GM13977 (cell line): ENCODE measurements at regions not wholly inside any gene's neighbourhood (a gene's known extent, or its start where the extent isn't known, plus 50 kb on each side); places are given as distances from the start of the nearest gene placed in this dataset.

Source experiments
- DNase-seq: peaks from one replicate; pipeline ENCODE4 v3.0.0; 2012; ENCODE audit warnings: low spot score
- CTCF ChIP-seq: IDR thresholded peaks from 2 replicates; pipeline ENCODE4 v1.5.1; 2012; ENCODE audit warnings: mild to moderate bottlenecking, control low read depth; ENCODE audit not compliant: insufficient read depth; ENCODE audit errors: extremely low read depth, missing control alignments
- in situ Hi-C: fragments of 300-500 bp; cut with MboI; formaldehyde crosslinking; loops from one replicate; pipeline ENCODE4 v1.12.0; 2022; ENCODE audit warnings: low sequenced_read_pairs, low pct_unique_long_range_greater_than_20kb, mixed read lengths, inconsistent platforms; ENCODE audit not compliant: unreplicated experiment

GRCh38 chr11:95717314-95717713 is 72.3 kb downstream of the FAM76B start:
- in situ Hi-C loops = no loop called here
- DNase-seq = no peak
- TF ChIP-seq CTCF = no peak

- in situ Hi-C loops = no loop called here
- TF ChIP-seq CTCF = no peak
- DNase-seq = no peak
These were observed 73.3 kb downstream of the FAM76B start for GRCh38 chr11:95716266-95716665.

GRCh38 chr11:95715777-95716241 is 73.8 kb downstream of the FAM76B start:
- in situ Hi-C loops = no loop called here
- no peak for TF ChIP-seq CTCF
- no peak for DNase-seq

GRCh38 chr11:95714843-95715776 is 74.5 kb downstream of the FAM76B start:
- DNase-seq = no peak
- TF ChIP-seq CTCF = no peak
- in situ Hi-C loops = no loop called here

DNA sequence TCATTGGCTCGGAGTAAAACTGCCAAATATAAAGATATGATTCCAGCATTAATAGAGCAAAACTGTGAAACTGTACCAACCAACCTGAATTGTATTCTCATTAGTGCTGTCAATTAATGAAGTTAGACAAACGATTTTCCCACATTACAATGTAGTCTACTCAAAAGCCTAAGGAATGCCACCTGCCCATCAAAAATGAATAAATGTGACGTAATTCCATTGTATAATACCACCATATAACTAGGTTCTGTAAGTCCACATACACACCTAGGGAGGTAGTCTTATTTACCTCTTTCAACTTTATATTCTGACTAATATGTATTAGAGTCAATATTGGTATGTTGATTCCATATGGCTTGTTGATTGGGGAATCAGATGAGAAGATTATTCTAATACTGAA is 76.2 kb downstream of the FAM76B start:
- TF ChIP-seq CTCF = no peak
- no peak for DNase-seq
- in situ Hi-C loops = no loop called here

DNA sequence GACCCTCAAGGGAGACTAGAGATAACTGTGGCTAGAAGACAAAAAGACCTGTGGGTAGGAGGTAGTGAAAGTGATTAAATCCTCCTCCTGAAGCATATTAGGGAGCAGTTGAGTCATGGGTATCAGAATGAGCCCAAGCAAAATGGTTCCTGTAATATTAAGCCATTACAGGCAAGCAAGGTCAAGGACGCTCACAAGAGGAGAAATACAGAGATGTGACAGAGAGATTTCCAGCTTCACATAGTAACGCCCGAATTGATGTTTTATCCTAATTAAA is 77.7 kb downstream of the FAM76B start:
- no peak for TF ChIP-seq CTCF
- no peak for DNase-seq
- in situ Hi-C loops = no loop called here
